HepG2 (cell line): ENCODE measurements at regions not wholly inside any gene's neighbourhood (a gene's known extent, or its start where the extent isn't known, plus 50 kb on each side); places are given as distances from the start of the nearest gene placed in this dataset.

Experiments
- ATAC-seq: fragments of 200-7000 bp; cut with Tn5 transposase; 3 replicates; pipeline ENCODE4 v1.9.1; 2020; ENCODE audit warnings: mild to moderate bottlenecking, moderate library complexity
- BruUV-seq: library from RNA; stranded (reverse); fragments of 400-500 nt; replicated peaks from 2 replicates; lab custom pipeline; 2021; lab: Mats Ljungman, UMichigan
- CTCF ChIA-PET: fragments of 300-600 bp; formaldehyde crosslinking; extraction: SDS; loops from one replicate; lab custom pipeline; 2021; ENCODE audit warnings: low total read pairs, inconsistent platforms, low intra/inter-chr PET ratio; lab: Yijun Ruan, JAX
- POLR2A ChIA-PET: fragments of 350-600 bp; sonication (Branson Sonifier 250); formaldehyde crosslinking; loops from one replicate; lab custom pipeline; 2020; ENCODE audit warnings: antibody characterized with exemption, inconsistent platforms; lab: Yijun Ruan, JAX
- DNase-seq: peaks from one replicate; pipeline ENCODE4 v3.0.0-alpha.2; 2015; ENCODE audit warnings: low spot score
- FAIRE-seq: peaks from 3 replicates; lab custom pipeline; 2011; peaks lifted over from hg19 to GRCh38; lab: Jason Lieb, UNC
- H2AFZ ChIP-seq: one replicate; pipeline ENCODE4 v1.6.1; 2011; ENCODE audit warnings: low read length, inconsistent platforms
- H3K27ac ChIP-seq: fragments of 300-600 bp; 3 replicates; pipeline ENCODE4 v1.8.0; 2011; ENCODE audit warnings: mixed run types, mild to moderate bottlenecking, mixed read lengths, low read length, inconsistent platforms; ENCODE audit not compliant: insufficient read depth; ENCODE audit errors: extremely low read length
- H3K27me3 ChIP-seq, 2 experiments: fragments of 200-600 bp in 1 of 2; 2 replicates in 1 of 2; 3 replicates in 1 of 2; pipeline versions ENCODE4 v1.6.0 to v1.8.0; 2011; ENCODE audit warnings: low read length in 2 of 2, mild to moderate bottlenecking in 2 of 2, moderate library complexity in 2 of 2, inconsistent platforms in 1 of 2; ENCODE audit not compliant: insufficient read depth in 2 of 2, control insufficient read depth in 1 of 2
- H3K36me3 ChIP-seq, 2 experiments: fragments of 200-600 bp in 1 of 2; replicated peaks in 1 of 2; 2 replicates in 1 of 2; 3 replicates in 1 of 2; pipeline versions ENCODE4 v1.5.1 to v1.8.0; 2011; ENCODE audit warnings: low read length in 2 of 2, inconsistent platforms in 1 of 2; ENCODE audit not compliant: insufficient read depth in 2 of 2, control insufficient read depth in 1 of 2
- H3K4me1 ChIP-seq: 2 replicates; pipeline ENCODE4 v1.5.1; 2012; ENCODE audit warnings: low read length, inconsistent platforms; ENCODE audit not compliant: insufficient read depth
- H3K4me2 ChIP-seq: 2 replicates; pipeline ENCODE4 v1.6.0; 2011; ENCODE audit warnings: low read depth, low read length, inconsistent platforms
- H3K4me3 ChIP-seq, 3 experiments: fragments of 200-600 bp in 1 of 3; sonication (generic), shearing (Covaris generic) in 1 of 3; replicated peaks in 1 of 3; 2 replicates each; pipeline ENCODE4 v1.5.1; 2011 to 2016; ENCODE audit warnings: low read length in 3 of 3, inconsistent platforms in 2 of 3, low read depth in 2 of 3, mild to moderate bottlenecking in 2 of 3, control low read depth in 1 of 3, mixed read lengths in 1 of 3; ENCODE audit not compliant: insufficient read depth in 1 of 3
- H3K79me2 ChIP-seq: one replicate; pipeline ENCODE4 v1.6.1; 2011; ENCODE audit warnings: low read length, inconsistent platforms; ENCODE audit not compliant: insufficient read depth
- H3K9ac ChIP-seq: 2 replicates; pipeline ENCODE4 v1.6.0; 2011; ENCODE audit warnings: mild to moderate bottlenecking, low read depth, low read length, inconsistent platforms; ENCODE audit not compliant: insufficient read depth
- H3K9me3 ChIP-seq: 2 replicates; pipeline ENCODE4 v1.5.1; 2012; ENCODE audit warnings: mild to moderate bottlenecking, low read length
- H4K20me1 ChIP-seq: 2 replicates; pipeline ENCODE4 v1.6.0; 2011; ENCODE audit warnings: inconsistent platforms, mild to moderate bottlenecking, low read length, moderate library complexity; ENCODE audit not compliant: insufficient read depth
- AFF4 ChIP-seq: sonication (generic); formaldehyde crosslinking; IDR thresholded peaks from 2 replicates; pipeline ENCODE4 v1.4.0; 2020; ENCODE audit warnings: missing genetic modification reagents
- CBX2 ChIP-seq, 2 experiments: fragments of 200-600 bp in 1 of 2; sonication (generic); formaldehyde crosslinking in 1 of 2; IDR thresholded peaks; 2 replicates each; pipeline versions ENCODE4 v1.7.0 to v1.8.1; 2018 to 2022; ENCODE audit warnings: low read depth in 2 of 2, low read length in 1 of 2, mild to moderate bottlenecking in 1 of 2, missing genetic modification reagents in 1 of 2
- FOXK2 ChIP-seq: fragments of 450-650 bp; IDR thresholded peaks from 2 replicates; pipeline ENCODE4 v1.6.1; 2016
- KDM6A ChIP-seq: IDR thresholded peaks from 2 replicates; pipeline ENCODE4 v1.6.1; 2016; ENCODE audit warnings: low read depth
- MBNL3 ChIP-seq: fragments of 250-450 bp; sonication (Bioruptor Pico); conservative IDR thresholded peaks from 2 replicates; pipeline ENCODE4 v1.8.0; 2022; ENCODE audit warnings: mild to moderate bottlenecking, inconsistent platforms
- PCBP2 ChIP-seq: fragments of 200-400 bp; formaldehyde crosslinking; optimal IDR thresholded peaks from 2 replicates; pipeline ENCODE3; 2018; ENCODE audit warnings: low read length, low read depth; ENCODE audit not compliant: poor library complexity, severe bottlenecking
- RXRA ChIP-seq: sonication (generic); formaldehyde crosslinking; IDR thresholded peaks from 2 replicates; pipeline ENCODE4 v1.5.1; 2020; ENCODE audit warnings: missing genetic modification reagents
- SOX5 ChIP-seq: IDR thresholded peaks from 2 replicates; pipeline ENCODE4 v1.6.1; 2016; ENCODE audit warnings: borderline replicate concordance
- ZFP90 ChIP-seq: sonication (generic); formaldehyde crosslinking; IDR thresholded peaks from 2 replicates; pipeline ENCODE4 v1.8.0; 2022; ENCODE audit warnings: missing genetic modification reagents, mild to moderate bottlenecking, inconsistent platforms, borderline replicate concordance
- ZNF121 ChIP-seq: sonication (generic); formaldehyde crosslinking; IDR thresholded peaks from 2 replicates; pipeline ENCODE4 v1.5.0; 2020; ENCODE audit warnings: mild to moderate bottlenecking, missing genetic modification reagents
- ZNF343 ChIP-seq: sonication (generic); formaldehyde crosslinking; IDR thresholded peaks from 2 replicates; pipeline ENCODE4 v1.4.0; 2020; ENCODE audit warnings: mild to moderate bottlenecking, missing genetic modification reagents
- ZNF619 ChIP-seq: sonication (generic); formaldehyde crosslinking; IDR thresholded peaks from 2 replicates; pipeline ENCODE4 v1.4.0; 2020; ENCODE audit warnings: mild to moderate bottlenecking, missing genetic modification reagents
- ZNF816 ChIP-seq: sonication (generic); formaldehyde crosslinking; IDR thresholded peaks from 2 replicates; pipeline ENCODE4 v1.8.0; 2022; ENCODE audit warnings: missing genetic modification reagents, mild to moderate bottlenecking, borderline replicate concordance
- WGBS: methylation state at CpG from one replicate; pipeline ENCODE4 v1.1.6; 2017; ENCODE audit warnings: low lambda C conversion rate; 5-methylcytosine and 5-hydroxymethylcytosine counted together
- in situ Hi-C: cut with HindIII; loops from 2 replicates; pipeline ENCODE4 v1.10.0; 2017; ENCODE audit warnings: low pct_unique_long_range_greater_than_20kb; ENCODE audit not compliant: extremely low pct_ligation_motif_present
- intact Hi-C: fragments of 100-400 bp; cut with micrococcal nuclease; formaldehyde crosslinking; loops from one replicate; pipeline ENCODE4 v1.10.0; 2022; ENCODE audit not compliant: unreplicated experiment
- TF ChIP-seq, protein P1 (sequence below): sonication (generic); formaldehyde crosslinking; IDR thresholded peaks from 2 replicates; pipeline ENCODE4 v1.4.0; 2020; ENCODE audit warnings: missing genetic modification reagents
- TF ChIP-seq, protein P2 (sequence below): sonication (generic); formaldehyde crosslinking; IDR thresholded peaks from 2 replicates; pipeline ENCODE4 v1.9.0; 2022; ENCODE audit warnings: missing genetic modification reagents, mild to moderate bottlenecking, borderline replicate concordance

- no peak for TF ChIP-seq AFF4 (CRISPR knock-in tag)
- no peak for TF ChIP-seq KDM6A (CRISPR knock-in tag)
- no peak for TF ChIP-seq FOXK2
- no peak for TF ChIP-seq ZNF619 (CRISPR knock-in tag)
- no peak for TF ChIP-seq CBX2 (IDR thresholded peaks at IDR 0.05; ENCODE audit: low read depth, low read length)
- no peak for TF ChIP-seq CBX2 (CRISPR knock-in tag; IDR thresholded peaks at IDR 0.05; ENCODE audit: low read depth)
- no peak for TF ChIP-seq ZFP90 (CRISPR knock-in tag)
- no peak for TF ChIP-seq PCBP2
- TF ChIP-seq, all 625 proteins: peak for 0
These were observed 184.9 kb downstream of the HS3ST3A1 start (continued) for GRCh38 chr17:13416748-13417363.

DNA sequence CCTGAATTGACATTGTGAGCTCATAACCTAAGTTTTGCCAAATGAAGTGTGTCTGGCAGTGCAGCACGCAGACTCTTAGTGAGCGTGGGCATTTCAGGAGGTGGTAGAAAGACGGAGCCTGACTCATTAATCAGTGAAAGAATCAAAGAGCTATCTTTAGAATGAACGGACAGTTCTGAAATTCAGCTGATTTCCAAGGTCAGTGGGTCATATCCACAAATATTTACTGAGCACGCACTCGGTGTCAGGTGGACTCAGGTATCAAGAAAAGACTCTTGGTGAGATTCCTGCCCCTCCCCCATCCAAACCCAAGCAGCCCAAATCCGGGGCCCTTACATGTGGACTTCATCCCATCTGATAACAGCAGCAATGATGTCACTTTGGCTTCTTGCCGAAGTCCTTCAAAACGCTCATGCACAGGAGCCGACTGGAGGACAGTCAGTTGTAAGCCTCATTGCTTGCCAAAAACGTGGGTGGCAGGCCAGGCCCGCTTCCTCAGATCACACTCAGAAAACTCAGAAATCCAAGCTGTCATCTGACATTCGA is 185.8 kb downstream of the HS3ST3A1 start:
- Histone ChIP-seq H4K20me1 (no peaks in the 10 kb centered on the region), H3K27ac (peak overlapping the region; percentile 61), H3K4me3 (peak overlapping the region in 1 of 3 experiments; percentile 18; a peak in 1 of 6 replicates), H3K36me3 (no peaks in the 10 kb centered on the region), H3K4me2 (peak overlapping the region; percentile 53), H3K27me3 (no peaks in the 10 kb centered on the region), H3K9ac (peak overlapping the region; percentile 50), H3K79me2 (no peaks in the 10 kb centered on the region), H2AFZ (no peak overlapping the region), H3K9me3 (no peaks in the 10 kb centered on the region), H3K4me1 (peaks cover 55% of the 10 kb centered on the region)
- FAIRE-seq (peak; percentile 92), DNase-seq (peak; percentile 84), ATAC-seq (peak; percentile 75)
- no TSS peak for BruUV-seq
- in situ Hi-C loops (no loop called here), intact Hi-C loops (loop anchor here (2.0 to 10.0 kb wide), 2 partner anchors 23 to 179 kb away; no protein-coding TSS in a partner anchor)
- ChIA-PET POLR2A (interaction anchor here (1.5 kb wide), 2 partner anchors 11 to 22 kb away, joined by 11 to 19 read pairs; no protein-coding TSS in a partner anchor), CTCF (interaction anchor here (0.8 kb wide), 1 partner anchor 78 kb away, joined by 3 read pairs; no protein-coding TSS in a partner anchor)
- 1% methylated on average over 8 of the region's 13 CpGs for WGBS
- TF ChIP-seq MBNL3 (CRISPR knock-in tag) (no peak), ZNF121 (CRISPR knock-in tag) (0 out of 2 replicates have a peak, but pooled peaks have one; percentile 41), ZNF816 (no peak), SOX5 (peak; percentile 74), ZNF343 (CRISPR knock-in tag) (no peak), RXRA (CRISPR knock-in tag) (peak; percentile 64; the same call in 1 of the 2 replicates)
- TF ChIP-seq, protein P1, sequence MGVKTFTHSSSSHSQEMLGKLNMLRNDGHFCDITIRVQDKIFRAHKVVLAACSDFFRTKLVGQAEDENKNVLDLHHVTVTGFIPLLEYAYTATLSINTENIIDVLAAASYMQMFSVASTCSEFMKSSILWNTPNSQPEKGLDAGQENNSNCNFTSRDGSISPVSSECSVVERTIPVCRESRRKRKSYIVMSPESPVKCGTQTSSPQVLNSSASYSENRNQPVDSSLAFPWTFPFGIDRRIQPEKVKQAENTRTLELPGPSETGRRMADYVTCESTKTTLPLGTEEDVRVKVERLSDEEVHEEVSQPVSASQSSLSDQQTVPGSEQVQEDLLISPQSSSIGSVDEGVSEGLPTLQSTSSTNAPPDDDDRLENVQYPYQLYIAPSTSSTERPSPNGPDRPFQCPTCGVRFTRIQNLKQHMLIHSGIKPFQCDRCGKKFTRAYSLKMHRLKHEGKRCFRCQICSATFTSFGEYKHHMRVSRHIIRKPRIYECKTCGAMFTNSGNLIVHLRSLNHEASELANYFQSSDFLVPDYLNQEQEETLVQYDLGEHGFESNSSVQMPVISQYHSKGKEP (CRISPR knock-in tag): no peak
- TF ChIP-seq, protein P2, sequence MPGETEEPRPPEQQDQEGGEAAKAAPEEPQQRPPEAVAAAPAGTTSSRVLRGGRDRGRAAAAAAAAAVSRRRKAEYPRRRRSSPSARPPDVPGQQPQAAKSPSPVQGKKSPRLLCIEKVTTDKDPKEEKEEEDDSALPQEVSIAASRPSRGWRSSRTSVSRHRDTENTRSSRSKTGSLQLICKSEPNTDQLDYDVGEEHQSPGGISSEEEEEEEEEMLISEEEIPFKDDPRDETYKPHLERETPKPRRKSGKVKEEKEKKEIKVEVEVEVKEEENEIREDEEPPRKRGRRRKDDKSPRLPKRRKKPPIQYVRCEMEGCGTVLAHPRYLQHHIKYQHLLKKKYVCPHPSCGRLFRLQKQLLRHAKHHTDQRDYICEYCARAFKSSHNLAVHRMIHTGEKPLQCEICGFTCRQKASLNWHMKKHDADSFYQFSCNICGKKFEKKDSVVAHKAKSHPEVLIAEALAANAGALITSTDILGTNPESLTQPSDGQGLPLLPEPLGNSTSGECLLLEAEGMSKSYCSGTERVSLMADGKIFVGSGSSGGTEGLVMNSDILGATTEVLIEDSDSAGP (CRISPR knock-in tag): peak; percentile 82
